ENCODE measurements at regions not wholly inside any gene's neighbourhood (a gene's known extent, or its start where the extent isn't known, plus 50 kb on each side); places are given as distances from the start of the nearest gene placed in this dataset.
A peak's percentile ranks its signal among the peaks of the same experiment; 100 is the strongest.

- Mint-ChIP-seq H3K9me3 (no peaks in the 10 kb centered on the region), H3K4me3 (no peak overlapping the region), H3K36me3 (no peaks in the 10 kb centered on the region), H3K27me3 (peaks cover 5 to 12% of the 10 kb centered on the region in 2 donors), H3K27ac (peak overlapping the region in 1 of 7 donors; percentile 68), H3K4me1 (no peaks in the 10 kb centered on the region)
- Histone ChIP-seq H3K36me3 (ENCODE audit: insufficient read depth, low read length) (no peaks in the 10 kb centered on the region), H3K4me1 (ENCODE audit: insufficient read depth, low read length) (no peaks in the 10 kb centered on the region), H3K4me3 (ENCODE audit: low read length in 2 of 2) (no peak overlapping the region), H3K27me3 (ENCODE audit: insufficient read depth, low read length) (no peaks in the 10 kb centered on the region), H3K27ac (ENCODE audit: low read depth, low read length) (no peak overlapping the region), H3K9me3 (ENCODE audit: control insufficient read depth in 1 of 2, low read length in 2 of 2) (no peaks in the 10 kb centered on the region)
- ChIA-PET CTCF (ENCODE audit: partially characterized antibody) (no interaction called here), POLR2A (ENCODE audit: partially characterized antibody) (no interaction called here)
- intact Hi-C loops (cut with micrococcal nuclease) = no loop called here
- no peak for DNase-seq
These were observed 84.6 kb upstream of the TOP3B start for GRCh38 chr22:22067192-22067591.

- Histone ChIP-seq H3K4me1 (ENCODE audit: insufficient read depth, low read length) (no peaks in the 10 kb centered on the region), H3K27ac (ENCODE audit: low read depth, low read length) (no peak overlapping the region), H3K36me3 (ENCODE audit: insufficient read depth, low read length) (no peaks in the 10 kb centered on the region), H3K9me3 (ENCODE audit: control insufficient read depth in 1 of 2, low read length in 2 of 2) (no peaks in the 10 kb centered on the region), H3K27me3 (ENCODE audit: insufficient read depth, low read length) (no peaks in the 10 kb centered on the region), H3K4me3 (ENCODE audit: low read length in 2 of 2) (no peak overlapping the region)
- POLR2A ChIA-PET (ENCODE audit: partially characterized antibody) = no interaction called here
- H3K27ac Mint-ChIP-seq = no peak overlapping the region
- no peak overlapping the region for H3K4me3 Mint-ChIP-seq
- H3K27me3 Mint-ChIP-seq = peaks cover 13 to 20% of the 10 kb centered on the region in 2 donors
- intact Hi-C loops (cut with micrococcal nuclease) = no loop called here
- no peak for DNase-seq
- H3K9me3 Mint-ChIP-seq = no peaks in the 10 kb centered on the region
- H3K36me3 Mint-ChIP-seq = no peaks in the 10 kb centered on the region
- no peaks in the 10 kb centered on the region for H3K4me1 Mint-ChIP-seq
- CTCF ChIA-PET (ENCODE audit: partially characterized antibody) = no interaction called here
These were observed 82.0 kb upstream of the TOP3B start for GRCh38 chr22:22064580-22064979.

- intact Hi-C loops (cut with micrococcal nuclease) = no loop called here
- CTCF ChIA-PET (ENCODE audit: partially characterized antibody) = no interaction called here
- H3K27me3 ChIP-seq (ENCODE audit: insufficient read depth, low read length) = no peaks in the 10 kb centered on the region
- POLR2A ChIA-PET (ENCODE audit: partially characterized antibody) = no interaction called here
- H3K36me3 Mint-ChIP-seq = peaks cover 0 to 3% of the 10 kb centered on the region in 2 donors
- H3K9me3 Mint-ChIP-seq = no peaks in the 10 kb centered on the region
- H3K27ac ChIP-seq (ENCODE audit: low read depth, low read length) = no peak overlapping the region
- no peaks in the 10 kb centered on the region for H3K4me1 ChIP-seq (ENCODE audit: insufficient read depth, low read length)
- H3K4me3 Mint-ChIP-seq = no peak overlapping the region
- no peaks in the 10 kb centered on the region for H3K36me3 ChIP-seq (ENCODE audit: insufficient read depth, low read length)
- H3K27ac Mint-ChIP-seq = no peak overlapping the region
- no peaks in the 10 kb centered on the region for H3K9me3 ChIP-seq (ENCODE audit: control insufficient read depth in 1 of 2, low read length in 2 of 2)
- H3K4me1 Mint-ChIP-seq = no peaks in the 10 kb centered on the region
- H3K4me3 ChIP-seq (ENCODE audit: low read length in 2 of 2) = no peak overlapping the region
- peaks cover 30 to 32% of the 10 kb centered on the region in 2 donors for H3K27me3 Mint-ChIP-seq
- no peak for DNase-seq
These were observed 79.8 kb upstream of the TOP3B start for GRCh38 chr22:22062306-22062793.

- H3K36me3 ChIP-seq (ENCODE audit: insufficient read depth, low read length) = no peaks in the 10 kb centered on the region
- no peak overlapping the region for H3K4me3 ChIP-seq (ENCODE audit: low read length in 2 of 2)
- peaks cover 28 to 32% of the 10 kb centered on the region in 2 donors for H3K27me3 Mint-ChIP-seq
- no peaks in the 10 kb centered on the region for H3K9me3 ChIP-seq (ENCODE audit: control insufficient read depth in 1 of 2, low read length in 2 of 2)
- CTCF ChIA-PET (ENCODE audit: partially characterized antibody) = interaction anchor here (1.2 kb wide), 1 partner anchor 19 kb away, joined by 3 read pairs; no protein-coding TSS in a partner anchor
- no peaks in the 10 kb centered on the region for H3K4me1 ChIP-seq (ENCODE audit: insufficient read depth, low read length)
- peaks cover 0 to 3% of the 10 kb centered on the region in 2 donors for H3K36me3 Mint-ChIP-seq
- no peak overlapping the region for H3K27ac Mint-ChIP-seq
- no peaks in the 10 kb centered on the region for H3K4me1 Mint-ChIP-seq
- DNase-seq = no peak
- H3K27me3 ChIP-seq (ENCODE audit: insufficient read depth, low read length) = no peaks in the 10 kb centered on the region
- no peak overlapping the region for H3K27ac ChIP-seq (ENCODE audit: low read depth, low read length)
- no peak overlapping the region for H3K4me3 Mint-ChIP-seq
- no peaks in the 10 kb centered on the region for H3K9me3 Mint-ChIP-seq
- POLR2A ChIA-PET (ENCODE audit: partially characterized antibody) = no interaction called here
- intact Hi-C loops (cut with micrococcal nuclease) = no loop called here
These were observed 78.8 kb upstream of the TOP3B start for GRCh38 chr22:22061085-22062077.

GRCh38 chr22:22060200-22061084, 77.9 kb upstream of the TOP3B start:
- CTCF ChIA-PET (ENCODE audit: partially characterized antibody) = interaction anchor here (1.2 kb wide), 1 partner anchor 18 kb away, joined by 3 read pairs; no protein-coding TSS in a partner anchor
- Histone ChIP-seq H3K27me3 (ENCODE audit: insufficient read depth, low read length) (no peaks in the 10 kb centered on the region), H3K4me3 (ENCODE audit: low read length in 2 of 2) (no peak overlapping the region), H3K36me3 (ENCODE audit: insufficient read depth, low read length) (no peaks in the 10 kb centered on the region), H3K4me1 (ENCODE audit: insufficient read depth, low read length) (no peaks in the 10 kb centered on the region), H3K27ac (ENCODE audit: low read depth, low read length) (no peak overlapping the region), H3K9me3 (ENCODE audit: control insufficient read depth in 1 of 2, low read length in 2 of 2) (no peaks in the 10 kb centered on the region)
- H3K9me3 Mint-ChIP-seq = peaks cover 0 to under 1% (median 0%) of the 10 kb centered on the region in 8 donors
- no peak overlapping the region for H3K4me3 Mint-ChIP-seq
- H3K27ac Mint-ChIP-seq = no peak overlapping the region
- peaks cover 0 to 3% of the 10 kb centered on the region in 2 donors for H3K36me3 Mint-ChIP-seq
- intact Hi-C loops (cut with micrococcal nuclease) = no loop called here
- DNase-seq = peak in 2 of 5 donors; percentile 7 to 9
- peaks cover 32 to 35% of the 10 kb centered on the region in 2 donors for H3K27me3 Mint-ChIP-seq
- POLR2A ChIA-PET (ENCODE audit: partially characterized antibody) = no interaction called here
- H3K4me1 Mint-ChIP-seq = no peaks in the 10 kb centered on the region

GRCh38 chr22:22059291-22060002, 76.9 kb upstream of the TOP3B start:
- intact Hi-C loops (cut with micrococcal nuclease) = no loop called here
- no peaks in the 10 kb centered on the region for H3K27me3 ChIP-seq (ENCODE audit: insufficient read depth, low read length)
- Mint-ChIP-seq H3K27ac (no peak overlapping the region), H3K4me3 (no peak overlapping the region), H3K9me3 (peaks cover 0 to 1% (median 0%) of the 10 kb centered on the region in 8 donors), H3K36me3 (peaks cover 0 to 3% of the 10 kb centered on the region in 2 donors), H3K27me3 (peaks cover 33 to 36% of the 10 kb centered on the region in 2 donors), H3K4me1 (no peaks in the 10 kb centered on the region)
- no peak for DNase-seq
- no peaks in the 10 kb centered on the region for H3K4me1 ChIP-seq (ENCODE audit: insufficient read depth, low read length)
- no peaks in the 10 kb centered on the region for H3K9me3 ChIP-seq (ENCODE audit: control insufficient read depth in 1 of 2, low read length in 2 of 2)
- POLR2A ChIA-PET (ENCODE audit: partially characterized antibody) = no interaction called here
- H3K4me3 ChIP-seq (ENCODE audit: low read length in 2 of 2) = no peak overlapping the region
- CTCF ChIA-PET (ENCODE audit: partially characterized antibody) = no interaction called here
- H3K27ac ChIP-seq (ENCODE audit: low read depth, low read length) = no peak overlapping the region
- no peaks in the 10 kb centered on the region for H3K36me3 ChIP-seq (ENCODE audit: insufficient read depth, low read length)

All from CD4-positive, alpha-beta memory T cell (primary cell).